ENCODE measurements at regions not wholly inside any gene's neighbourhood (a gene's known extent, or its start where the extent isn't known, plus 50 kb on each side); places are given as distances from the start of the nearest gene placed in this dataset.
"Not testable (repeated sequence)": the region's sequence is repeated elsewhere in the genome, so short reads cannot be mapped to it uniquely, and the experiment has no call there.

- no peak for TF ChIP-seq CTCF (IDR thresholded peaks at IDR 0.05; ENCODE audit: low read depth, low read length)
- no peak for DNase-seq (ENCODE audit: extremely low read depth, low read depth)
These were observed 134.7 kb upstream of the ETV3 start for GRCh38 chr1:157272729-157273524.

DNA sequence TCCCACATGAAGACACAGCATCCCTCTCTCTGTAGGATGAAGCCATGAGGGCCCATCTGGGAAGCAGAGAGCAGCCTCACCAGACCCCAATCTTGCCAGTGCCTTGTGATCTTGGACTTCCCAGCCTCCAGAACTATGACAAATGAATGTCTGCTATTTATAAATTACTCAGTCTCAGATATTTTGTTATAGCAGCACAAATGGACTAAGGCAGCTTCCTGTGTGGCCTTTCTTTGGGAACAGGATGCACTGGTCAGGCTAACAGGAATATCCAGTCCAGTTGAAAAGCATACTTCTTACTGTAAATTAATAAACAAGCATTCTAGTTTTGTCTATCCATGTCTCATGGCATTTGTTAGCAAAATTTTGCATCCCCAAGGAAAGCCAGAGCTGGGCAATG lies 134.1 kb upstream of the ETV3 start:
- DNase-seq (ENCODE audit: extremely low read depth, low read depth): no peak
- TF ChIP-seq CTCF (IDR thresholded peaks at IDR 0.05; ENCODE audit: low read depth, low read length): no peak

GRCh38 chr1:157270705-157271274 lies 132.6 kb upstream of the ETV3 start:
- no peak for TF ChIP-seq CTCF (IDR thresholded peaks at IDR 0.05; ENCODE audit: low read depth, low read length)
- no peak for DNase-seq (ENCODE audit: extremely low read depth, low read depth)

DNA sequence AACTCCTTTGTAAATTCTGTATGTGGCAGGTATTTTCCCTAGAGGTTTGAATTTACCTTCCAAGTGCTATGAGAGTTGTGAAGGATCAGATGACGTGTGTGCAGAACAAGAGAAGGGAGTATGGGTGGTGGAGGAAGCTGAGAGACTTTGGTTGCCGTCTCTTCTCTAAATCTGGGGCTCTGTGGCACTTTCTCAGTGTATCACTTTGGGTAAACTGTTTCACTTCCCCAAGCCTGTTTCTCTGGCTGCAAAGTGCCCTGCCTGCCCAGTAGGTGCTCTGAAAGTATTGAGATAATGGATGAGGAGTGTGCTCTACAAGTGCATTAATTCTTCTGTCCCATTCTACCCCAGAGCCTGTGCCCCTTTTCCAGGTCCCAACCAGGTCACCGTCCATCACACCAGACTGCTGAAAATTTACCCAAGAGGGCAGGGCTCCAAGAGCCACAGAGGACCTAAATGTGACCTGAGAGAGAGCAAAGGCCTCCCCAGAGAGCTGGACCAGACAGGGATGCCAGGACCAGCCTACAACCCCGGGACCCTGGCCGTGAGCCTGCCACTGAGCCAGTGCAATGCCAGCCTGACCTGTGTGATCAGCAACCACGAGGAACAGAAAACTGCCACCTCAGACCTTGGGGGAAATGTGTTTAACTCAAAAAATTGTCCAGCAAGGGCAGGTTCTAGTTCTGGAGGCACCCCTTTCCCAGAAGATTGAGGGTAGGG lies 131.6 kb upstream of the ETV3 start:
- DNase-seq (ENCODE audit: extremely low read depth, low read depth): no peak
- TF ChIP-seq CTCF (IDR thresholded peaks at IDR 0.05; ENCODE audit: low read depth, low read length): no peak

GRCh38 chr1:157262891-157263290 lies 124.7 kb upstream of the ETV3 start:
- DNase-seq (ENCODE audit: extremely low read depth, low read depth): no peak
- TF ChIP-seq CTCF (IDR thresholded peaks at IDR 0.05; ENCODE audit: low read depth, low read length): no peak

GRCh38 chr1:157262422-157262821 lies 124.2 kb upstream of the ETV3 start:
- no peak for TF ChIP-seq CTCF (IDR thresholded peaks at IDR 0.05; ENCODE audit: low read depth, low read length)

GRCh38 chr1:157255891-157256290 lies 117.7 kb upstream of the ETV3 start:
- not testable (repeated sequence) for DNase-seq (ENCODE audit: extremely low read depth, low read depth)

More at GRCh38 chr1:157262422-157262821, 124.2 kb upstream of the ETV3 start:
- DNase-seq (ENCODE audit: extremely low read depth, low read depth): no peak

- not testable (repeated sequence) for DNase-seq (ENCODE audit: extremely low read depth, low read depth)
These were observed 116.0 kb upstream of the ETV3 start for GRCh38 chr1:157254183-157254582.
